22Rv1 (cell line): ENCODE measurements at regions not wholly inside any gene's neighbourhood (a gene's known extent, or its start where the extent isn't known, plus 50 kb on each side); places are given as distances from the start of the nearest gene placed in this dataset.

ENCODE experiments used
- CTCF ChIP-seq: fragments of 450-650 bp; IDR thresholded peaks from 2 replicates; pipeline ENCODE4 v1.5.1; 2017; ENCODE audit warnings: mild to moderate bottlenecking
- ZFX ChIP-seq: fragments of 450-650 bp; IDR thresholded peaks from 2 replicates; pipeline ENCODE4 v1.6.1; 2017; ENCODE audit warnings: antibody characterized with exemption, borderline replicate concordance

GRCh38 chr20:19839053-19839452, 81.0 kb downstream of the RIN2 start:
- TF ChIP-seq CTCF (no peak), ZFX (no peak)
